ENCODE measurements at regions not wholly inside any gene's neighbourhood (a gene's known extent, or its start where the extent isn't known, plus 50 kb on each side); places are given as distances from the start of the nearest gene placed in this dataset.

GRCh38 chr11:81388326-81388725 lies 1345.3 kb downstream of the FAM181B start:
- TF ChIP-seq YY1 (IDR thresholded peaks at IDR 0.05; ENCODE audit: low read depth, low read length) = no peak
- no peak for TF ChIP-seq E2F6 (IDR thresholded peaks at IDR 0.05)
- no peak for TF ChIP-seq NANOG (IDR thresholded peaks at IDR 0.05; ENCODE audit: insufficient read depth, low read depth, low read length, poor library complexity, severe bottlenecking)
- TF ChIP-seq SRF (IDR thresholded peaks at IDR 0.05; ENCODE audit: low read depth, low read length) = no peak
- TF ChIP-seq SIN3A (conservative IDR thresholded peaks at IDR 0.05 in 1 of 2, IDR thresholded peaks at IDR 0.05 in 1 of 2; ENCODE audit: low read depth in 1 of 2, low read length in 2 of 2) = no peak

All from H1 (cell line).